MG63 (cell line): ENCODE measurements at regions not wholly inside any gene's neighbourhood (a gene's known extent, or its start where the extent isn't known, plus 50 kb on each side); places are given as distances from the start of the nearest gene placed in this dataset.
"Not testable (repeated sequence)": the region's sequence is repeated elsewhere in the genome, so short reads cannot be mapped to it uniquely, and the experiment has no call there.

Experiments used
- DNase-seq: peaks from one replicate; pipeline ENCODE4 v3.0.0-alpha.2; 2020
- H3K27me3 ChIP-seq: fragments of 250-450 bp; sonication (Bioruptor Pico); 2 replicates; pipeline ENCODE4 v1.5.1; 2020; ENCODE audit warnings: mild to moderate bottlenecking, moderate library complexity
- H3K36me3 ChIP-seq: fragments of 250-450 bp; sonication (Bioruptor Pico); 2 replicates; pipeline ENCODE4 v1.5.1; 2020; ENCODE audit warnings: mild to moderate bottlenecking, moderate library complexity
- H3K4me3 ChIP-seq: fragments of 250-450 bp; sonication (Bioruptor Pico); 2 replicates; pipeline ENCODE4 v1.5.1; 2020; ENCODE audit warnings: mild to moderate bottlenecking, moderate library complexity
- H3K9me3 ChIP-seq: fragments of 250-450 bp; sonication (Bioruptor Pico); 2 replicates; pipeline ENCODE4 v1.5.1; 2020; ENCODE audit warnings: mild to moderate bottlenecking, moderate library complexity

GRCh38 chr4:10256203-10256602 lies 139.6 kb upstream of the WDR1 start:
- no peak overlapping the region for H3K4me3 ChIP-seq
- no peaks in the 10 kb centered on the region for H3K36me3 ChIP-seq
- no peak for DNase-seq
- no peaks in the 10 kb centered on the region for H3K9me3 ChIP-seq
- H3K27me3 ChIP-seq = no peaks in the 10 kb centered on the region

- Histone ChIP-seq H3K9me3 (no peaks in the 10 kb centered on the region), H3K27me3 (no peaks in the 10 kb centered on the region), H3K4me3 (no peak overlapping the region), H3K36me3 (no peaks in the 10 kb centered on the region)
- no peak for DNase-seq
These were observed 137.2 kb upstream of the WDR1 start for GRCh38 chr4:10253765-10254164.

DNA sequence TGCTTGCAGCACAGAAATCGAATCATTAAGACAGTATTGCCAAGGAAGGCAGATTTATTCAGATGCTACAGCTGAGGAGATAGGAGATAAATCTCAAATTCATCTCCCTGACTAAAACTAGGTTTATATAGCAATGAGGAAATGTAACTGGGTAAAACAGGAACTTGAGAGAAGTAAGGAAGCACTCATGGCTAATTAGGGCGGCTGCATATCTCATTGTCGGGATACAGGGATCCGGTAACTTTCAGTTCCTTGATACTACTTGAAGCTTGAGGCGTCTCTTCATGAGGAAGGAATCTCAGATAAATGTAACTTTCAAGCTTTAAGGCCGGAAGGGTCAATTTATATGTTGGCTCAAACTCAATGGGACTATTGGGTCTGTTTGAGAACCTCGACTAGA lies 129.2 kb upstream of the WDR1 start:
- Histone ChIP-seq H3K4me3 (no peak overlapping the region), H3K27me3 (no peaks in the 10 kb centered on the region), H3K36me3 (no peaks in the 10 kb centered on the region), H3K9me3 (no peaks in the 10 kb centered on the region)
- DNase-seq = no peak

- no peak for DNase-seq
- no peaks in the 10 kb centered on the region for H3K36me3 ChIP-seq
- H3K9me3 ChIP-seq = no peaks in the 10 kb centered on the region
- no peaks in the 10 kb centered on the region for H3K27me3 ChIP-seq
- no peak overlapping the region for H3K4me3 ChIP-seq
These were observed 127.3 kb upstream of the WDR1 start for GRCh38 chr4:10243856-10244255.

- Histone ChIP-seq H3K36me3 (no peaks in the 10 kb centered on the region), H3K27me3 (no peaks in the 10 kb centered on the region), H3K4me3 (no peak overlapping the region), H3K9me3 (no peaks in the 10 kb centered on the region)
- DNase-seq = no peak
These were observed 124.1 kb upstream of the WDR1 start for GRCh38 chr4:10240691-10241090.

DNA sequence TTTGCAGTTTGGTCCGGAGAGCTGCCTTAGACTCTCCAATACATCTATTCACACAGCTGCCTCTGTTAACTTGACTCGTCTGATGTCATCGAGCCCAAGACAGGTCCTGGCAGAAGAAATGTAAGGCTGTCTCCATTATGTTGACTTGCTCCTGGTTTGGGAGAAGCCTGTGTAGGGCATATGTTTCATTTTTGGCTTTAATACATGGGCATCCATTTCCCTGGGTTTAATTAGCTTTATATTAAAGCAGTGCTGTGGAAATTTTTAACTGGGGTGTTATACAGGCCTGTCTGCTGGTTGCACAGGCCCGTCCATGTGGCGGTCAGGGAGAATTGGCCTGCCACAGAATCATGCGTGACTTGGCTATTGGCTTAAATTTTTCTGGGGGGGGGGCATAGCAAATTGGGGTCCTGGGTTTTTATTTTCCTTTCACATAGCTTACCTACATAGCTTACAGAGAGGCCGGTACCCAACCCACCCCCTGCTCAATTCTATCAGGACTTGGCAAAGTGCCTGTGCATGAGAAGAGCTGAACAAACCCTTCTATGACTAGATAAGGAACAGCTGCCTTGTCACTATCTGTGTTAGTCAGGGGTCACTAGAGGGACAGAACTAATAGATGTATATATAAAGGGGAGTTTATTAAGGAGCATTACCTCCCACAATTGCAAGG lies 123.5 kb upstream of the WDR1 start:
- DNase-seq = no peak
- Histone ChIP-seq H3K27me3 (no peaks in the 10 kb centered on the region), H3K4me3 (no peak overlapping the region), H3K36me3 (no peaks in the 10 kb centered on the region), H3K9me3 (no peaks in the 10 kb centered on the region)

DNA sequence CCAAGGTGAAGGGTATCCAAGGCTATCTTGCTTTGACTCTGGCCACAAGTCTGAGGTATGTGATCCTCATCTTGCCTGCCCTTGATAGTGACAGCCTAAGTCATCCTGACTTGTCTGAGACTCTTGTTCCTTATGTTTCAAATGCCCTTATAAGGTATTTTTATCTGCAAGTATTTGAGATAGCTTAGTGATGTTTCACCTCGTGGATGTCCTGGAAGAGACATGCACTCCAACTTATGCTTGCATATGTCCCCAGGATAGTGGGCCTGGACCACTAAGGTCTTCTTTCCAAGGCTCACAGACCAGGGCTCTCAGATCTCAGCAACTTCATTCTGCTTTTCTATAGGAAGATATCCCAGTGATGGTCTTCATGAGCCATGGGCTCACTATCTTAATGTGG lies 120.5 kb upstream of the WDR1 start:
- H3K4me3 ChIP-seq = no peak overlapping the region

DNA sequence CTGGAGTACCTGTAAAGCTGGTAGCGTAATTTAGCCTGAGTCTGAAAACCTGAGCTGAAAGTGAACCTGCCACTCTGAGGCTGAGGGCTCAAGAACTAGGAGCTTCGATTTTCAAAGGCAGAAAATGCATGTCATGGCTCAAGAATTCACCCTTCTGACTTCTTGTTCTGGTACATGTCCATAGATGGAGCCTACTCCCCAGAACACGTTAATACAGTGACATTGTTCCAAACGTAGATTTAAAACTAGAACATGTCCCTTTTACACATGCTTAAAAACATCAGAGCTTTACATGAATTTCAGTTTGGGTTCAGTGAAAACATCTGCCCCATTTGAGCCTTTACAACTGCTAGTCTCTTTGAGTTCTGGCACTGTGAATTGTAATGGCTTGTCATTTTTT lies 115.5 kb upstream of the WDR1 start:
- no peaks in the 10 kb centered on the region for H3K27me3 ChIP-seq
- H3K4me3 ChIP-seq = no peak overlapping the region
- H3K36me3 ChIP-seq = no peaks in the 10 kb centered on the region
- H3K9me3 ChIP-seq = no peaks in the 10 kb centered on the region
- no peak for DNase-seq

More for the DNA sequence above, 120.5 kb upstream of the WDR1 start:
- H3K36me3 ChIP-seq = no peaks in the 10 kb centered on the region
- H3K27me3 ChIP-seq = no peaks in the 10 kb centered on the region
- H3K9me3 ChIP-seq = no peaks in the 10 kb centered on the region
- no peak for DNase-seq

- Histone ChIP-seq H3K27me3 (no peaks in the 10 kb centered on the region), H3K4me3 (no peak overlapping the region), H3K36me3 (no peaks in the 10 kb centered on the region), H3K9me3 (no peaks in the 10 kb centered on the region)
- DNase-seq = no peak
These were observed 110.2 kb upstream of the WDR1 start for GRCh38 chr4:10226756-10227155.

DNA sequence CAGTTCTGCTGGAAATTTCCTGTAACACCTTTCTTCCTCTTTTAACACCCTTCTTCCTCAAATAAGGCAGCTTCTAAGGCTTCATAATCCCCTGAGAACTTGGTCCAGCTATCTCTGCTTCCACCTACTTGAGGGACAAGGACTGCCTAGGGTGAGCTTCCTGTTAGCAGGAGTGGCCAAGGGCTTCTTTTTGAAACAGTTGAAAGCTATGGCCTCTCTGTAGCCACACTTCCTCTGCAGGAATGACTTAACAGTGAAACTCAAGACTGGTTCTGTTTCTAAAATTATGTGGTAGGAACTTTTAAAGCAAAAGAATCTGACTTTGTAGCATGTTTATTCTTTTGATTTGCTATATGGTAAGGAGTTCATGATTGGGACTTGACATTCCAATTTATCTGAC lies 108.5 kb upstream of the WDR1 start:
- no peaks in the 10 kb centered on the region for H3K36me3 ChIP-seq
- H3K27me3 ChIP-seq = no peaks in the 10 kb centered on the region
- no peak for DNase-seq
- H3K4me3 ChIP-seq = no peak overlapping the region
- H3K9me3 ChIP-seq = no peaks in the 10 kb centered on the region

DNA sequence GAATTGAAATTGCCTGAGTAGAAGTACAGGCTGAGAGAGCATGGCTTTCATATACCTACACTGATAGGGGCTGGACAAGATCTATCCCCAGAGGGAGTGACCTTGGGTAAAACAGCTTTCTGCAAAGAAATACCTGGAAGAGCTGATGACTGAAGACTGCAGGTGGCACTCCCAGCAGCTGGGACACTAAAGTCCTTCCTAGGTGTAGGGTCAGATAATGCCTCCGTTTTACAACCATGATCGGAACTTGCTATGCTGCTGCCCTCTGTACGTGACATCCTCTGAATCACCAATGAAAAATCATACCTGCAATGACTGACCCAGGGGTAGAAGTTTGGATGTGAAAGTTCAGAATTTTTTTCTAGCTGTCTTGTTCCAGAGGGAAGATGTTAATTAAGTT lies 107.2 kb upstream of the WDR1 start:
- DNase-seq = no peak
- Histone ChIP-seq H3K27me3 (no peaks in the 10 kb centered on the region), H3K36me3 (no peaks in the 10 kb centered on the region), H3K4me3 (no peak overlapping the region), H3K9me3 (no peaks in the 10 kb centered on the region)

- not testable (repeated sequence) for H3K4me3 ChIP-seq, DNase-seq, H3K9me3 ChIP-seq, H3K27me3 ChIP-seq, H3K36me3 ChIP-seq
These were observed 96.9 kb upstream of the WDR1 start for GRCh38 chr4:10213481-10213880.

- no peaks in the 10 kb centered on the region for H3K36me3 ChIP-seq
- H3K9me3 ChIP-seq = no peaks in the 10 kb centered on the region
- no peaks in the 10 kb centered on the region for H3K27me3 ChIP-seq
- H3K4me3 ChIP-seq = no peak overlapping the region
- DNase-seq = no peak
These were observed 96.3 kb upstream of the WDR1 start for GRCh38 chr4:10212901-10213300.

DNA sequence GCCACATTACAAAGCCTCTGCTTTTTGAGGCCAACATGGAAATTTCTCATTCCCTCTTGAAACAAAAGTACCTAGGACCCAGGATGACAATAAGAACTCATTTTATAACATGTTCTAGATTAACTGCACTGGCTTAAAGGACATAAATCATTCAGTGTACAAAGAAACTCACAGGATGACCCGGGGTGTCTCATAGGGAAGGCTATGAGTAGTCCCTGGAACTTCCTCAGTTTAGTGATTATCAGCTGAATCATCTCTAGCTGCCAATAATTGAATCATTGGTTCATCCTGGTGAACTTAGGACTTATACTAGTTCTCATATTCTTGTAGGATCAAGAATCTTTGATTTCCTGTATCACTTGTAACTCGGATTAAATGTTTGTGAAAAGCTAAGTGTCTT lies 95.8 kb upstream of the WDR1 start:
- Histone ChIP-seq H3K4me3 (no peak overlapping the region), H3K27me3 (no peaks in the 10 kb centered on the region), H3K36me3 (no peaks in the 10 kb centered on the region), H3K9me3 (no peaks in the 10 kb centered on the region)
- DNase-seq = no peak

- no peak for DNase-seq
- H3K9me3 ChIP-seq = no peaks in the 10 kb centered on the region
- no peak overlapping the region for H3K4me3 ChIP-seq
- H3K36me3 ChIP-seq = no peaks in the 10 kb centered on the region
- H3K27me3 ChIP-seq = no peaks in the 10 kb centered on the region
These were observed 90.5 kb upstream of the WDR1 start for GRCh38 chr4:10207116-10207515.

DNA sequence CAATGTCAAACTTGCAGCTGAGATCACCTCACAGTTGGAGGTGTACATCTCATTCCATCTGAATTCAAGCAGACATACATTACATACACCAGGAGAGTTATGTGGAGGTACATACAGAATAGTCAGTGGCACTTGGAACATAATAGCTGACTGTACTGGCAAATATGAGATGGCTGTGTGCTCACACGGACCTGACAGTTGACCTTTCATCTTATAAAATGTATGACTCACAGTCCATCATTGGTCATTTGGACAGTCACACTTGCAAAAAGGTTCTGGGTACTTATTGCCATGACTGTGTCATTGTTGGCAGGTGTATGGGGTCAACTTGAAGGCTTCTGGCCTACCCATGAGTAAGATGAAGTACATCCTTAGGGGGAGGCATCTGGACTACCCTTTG lies 88.6 kb upstream of the WDR1 start:
- H3K27me3 ChIP-seq = no peaks in the 10 kb centered on the region
- H3K4me3 ChIP-seq = no peak overlapping the region
- H3K9me3 ChIP-seq = no peaks in the 10 kb centered on the region
- no peaks in the 10 kb centered on the region for H3K36me3 ChIP-seq
- no peak for DNase-seq

GRCh38 chr4:10204401-10205058 lies 87.9 kb upstream of the WDR1 start:
- Histone ChIP-seq H3K4me3 (no peak overlapping the region), H3K9me3 (no peaks in the 10 kb centered on the region), H3K36me3 (no peaks in the 10 kb centered on the region), H3K27me3 (no peaks in the 10 kb centered on the region)
- no peak for DNase-seq

GRCh38 chr4:10203851-10204250 lies 87.3 kb upstream of the WDR1 start:
- no peak for DNase-seq
- Histone ChIP-seq H3K36me3 (no peaks in the 10 kb centered on the region), H3K27me3 (no peaks in the 10 kb centered on the region), H3K9me3 (no peaks in the 10 kb centered on the region), H3K4me3 (no peak overlapping the region)
